NT2/D1 (cell line): ENCODE measurements at regions not wholly inside any gene's neighbourhood (a gene's known extent, or its start where the extent isn't known, plus 50 kb on each side); places are given as distances from the start of the nearest gene placed in this dataset.

Experiments
- DNase-seq: peaks from one replicate; pipeline ENCODE4 v3.0.0-alpha.2; 2011; ENCODE audit warnings: low read depth, low spot score
- H3K27me3 ChIP-seq: 2 replicates; pipeline ENCODE4 v1.6.0; 2011; ENCODE audit warnings: mild to moderate bottlenecking; ENCODE audit not compliant: insufficient read length, insufficient read depth
- H3K36me3 ChIP-seq: 2 replicates; pipeline ENCODE4 v1.6.1; 2011; ENCODE audit warnings: mild to moderate bottlenecking, low read length, mixed read lengths; ENCODE audit not compliant: insufficient read depth, insufficient read length
- H3K4me1 ChIP-seq: 2 replicates; pipeline ENCODE4 v1.5.1; 2011; ENCODE audit not compliant: insufficient read depth, insufficient read length
- H3K4me3 ChIP-seq: 2 replicates; pipeline ENCODE4 v1.5.1; 2011; ENCODE audit warnings: low read depth; ENCODE audit not compliant: insufficient read length
- H3K9ac ChIP-seq: 2 replicates; pipeline ENCODE4 v1.6.0; 2011; ENCODE audit warnings: low read depth; ENCODE audit not compliant: insufficient read length
- H3K9me3 ChIP-seq: 2 replicates; pipeline ENCODE4 v1.5.1; 2011; ENCODE audit warnings: mild to moderate bottlenecking, low read length; ENCODE audit not compliant: insufficient read depth
- SUZ12 ChIP-seq: IDR thresholded peaks from 2 replicates; pipeline ENCODE4 v1.6.1; 2011; ENCODE audit not compliant: insufficient read length, insufficient read depth; ENCODE audit errors: extremely low read depth
- YY1 ChIP-seq: IDR thresholded peaks from 2 replicates; pipeline ENCODE4 v1.6.1; 2011; ENCODE audit not compliant: insufficient read length, insufficient read depth
- ZNF274 ChIP-seq: IDR thresholded peaks from 2 replicates; pipeline ENCODE4 v1.6.1; 2011; ENCODE audit warnings: mild to moderate bottlenecking, low read depth, low read length

GRCh38 chr4:26020881-26021280, 106.9 kb downstream of the SMIM20 start:
- Histone ChIP-seq H3K9me3 (no peaks in the 10 kb centered on the region), H3K36me3 (no peaks in the 10 kb centered on the region), H3K27me3 (no peaks in the 10 kb centered on the region), H3K4me1 (peaks cover 6% of the 10 kb centered on the region), H3K4me3 (no peak overlapping the region), H3K9ac (no peak overlapping the region)
- TF ChIP-seq YY1 (no peak), SUZ12 (no peak), ZNF274 (no peak)
- no peak for DNase-seq

GRCh38 chr4:26021417-26022345, 107.7 kb downstream of the SMIM20 start:
- Histone ChIP-seq H3K27me3 (no peaks in the 10 kb centered on the region), H3K9ac (no peak overlapping the region), H3K4me1 (peaks cover 6% of the 10 kb centered on the region), H3K4me3 (no peak overlapping the region), H3K36me3 (no peaks in the 10 kb centered on the region), H3K9me3 (no peaks in the 10 kb centered on the region)
- no peak for DNase-seq
- TF ChIP-seq ZNF274 (no peak), YY1 (no peak), SUZ12 (no peak)

GRCh38 chr4:26022346-26023202, 108.6 kb downstream of the SMIM20 start:
- no peak overlapping the region for H3K4me3 ChIP-seq

GRCh38 chr4:26023203-26023972, 109.4 kb downstream of the SMIM20 start:
- Histone ChIP-seq H3K4me1 (peaks cover 6% of the 10 kb centered on the region), H3K4me3 (no peak overlapping the region), H3K36me3 (no peaks in the 10 kb centered on the region), H3K27me3 (no peaks in the 10 kb centered on the region), H3K9me3 (no peaks in the 10 kb centered on the region), H3K9ac (no peak overlapping the region)
- DNase-seq, result no peak
- TF ChIP-seq YY1 (no peak), ZNF274 (no peak), SUZ12 (no peak)

More at GRCh38 chr4:26022346-26023202, 108.6 kb downstream of the SMIM20 start:
- no peaks in the 10 kb centered on the region for H3K9me3 ChIP-seq
- H3K4me1 ChIP-seq, result peaks cover 6% of the 10 kb centered on the region
- H3K27me3 ChIP-seq, result no peaks in the 10 kb centered on the region
- TF ChIP-seq ZNF274 (no peak), SUZ12 (no peak), YY1 (no peak)
- no peak overlapping the region for H3K9ac ChIP-seq
- no peak for DNase-seq
- no peaks in the 10 kb centered on the region for H3K36me3 ChIP-seq

- H3K36me3 ChIP-seq, result no peaks in the 10 kb centered on the region
- no peaks in the 10 kb centered on the region for H3K9me3 ChIP-seq
- TF ChIP-seq SUZ12, result no peak
- no peak for TF ChIP-seq YY1
- no peak for TF ChIP-seq ZNF274
- DNase-seq, result no peak
- no peak overlapping the region for H3K4me3 ChIP-seq
- H3K27me3 ChIP-seq, result no peaks in the 10 kb centered on the region
- H3K4me1 ChIP-seq, result peaks cover 6% of the 10 kb centered on the region
- no peak overlapping the region for H3K9ac ChIP-seq
Observed at GRCh38 chr4:26024079-26024478, 110.1 kb downstream of the SMIM20 start.

- Histone ChIP-seq H3K4me1 (peaks cover 4% of the 10 kb centered on the region), H3K9ac (peak overlapping the region; percentile 83), H3K9me3 (peaks cover 9% of the 10 kb centered on the region; the same call in 1 of the 2 replicates), H3K4me3 (no peak overlapping the region), H3K27me3 (no peaks in the 10 kb centered on the region), H3K36me3 (no peaks in the 10 kb centered on the region)
- TF ChIP-seq YY1 (no peak), ZNF274 (no peak), SUZ12 (no peak)
- no peak for DNase-seq
Observed at GRCh38 chr4:26028133-26028792, 114.2 kb downstream of the SMIM20 start.
